Cerebellar cortex (tissue), 1 donor: ENCODE measurements at regions not wholly inside any gene's neighbourhood (a gene's known extent, or its start where the extent isn't known, plus 50 kb on each side); places are given as distances from the start of the nearest gene placed in this dataset.
"Not testable (repeated sequence)": the region's sequence is repeated elsewhere in the genome, so short reads cannot be mapped to it uniquely, and the experiment has no call there.

Source experiments
- DNase-seq: peaks from one replicate; pipeline ENCODE4 v3.0.0-alpha.2; 2015; ENCODE audit warnings: low spot score

DNA sequence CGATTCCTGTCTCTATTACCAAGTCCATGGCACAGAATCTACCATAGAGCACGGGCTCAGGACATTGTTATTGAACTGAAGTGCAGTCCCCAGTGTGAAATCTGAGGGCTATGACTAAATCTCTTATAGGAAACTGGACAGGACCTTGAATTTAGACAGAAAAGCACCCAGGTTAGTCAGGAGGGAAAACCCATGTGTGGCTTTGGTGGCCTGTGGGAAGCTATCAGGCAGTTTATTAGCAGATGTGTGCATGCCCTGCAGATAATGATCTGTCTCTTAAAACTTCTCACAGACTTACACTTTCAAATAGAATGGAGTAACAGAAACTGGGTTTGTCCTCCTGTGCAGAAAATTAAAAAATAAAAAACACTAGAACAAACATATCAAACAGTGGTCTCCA is 610.0 kb upstream of the RAB6C start:
- no peak for DNase-seq

DNA sequence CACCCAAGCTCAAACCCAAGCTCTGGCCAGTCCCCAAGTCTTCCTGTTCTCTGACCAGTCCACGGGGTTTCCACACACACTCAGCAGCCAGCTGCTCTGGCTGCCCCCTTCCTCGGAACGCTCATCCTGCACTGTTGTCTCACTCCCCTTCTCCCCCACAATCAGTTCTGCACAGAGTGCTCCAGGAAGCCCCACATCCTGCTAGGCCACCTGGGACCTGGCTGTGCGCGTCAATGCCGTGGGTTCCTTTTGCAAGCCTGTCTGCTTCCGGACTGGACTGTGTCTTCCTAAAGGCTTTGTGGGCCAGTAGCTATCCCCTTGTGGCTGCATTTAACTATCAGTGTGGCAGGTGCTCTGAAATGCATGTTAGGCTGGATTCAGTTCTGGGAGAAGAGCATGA is 605.0 kb upstream of the RAB6C start:
- DNase-seq: no peak

GRCh38 chr2:129375632-129376425 is 603.6 kb upstream of the RAB6C start:
- DNase-seq: no peak

- no peak for DNase-seq
Observed at GRCh38 chr2:129376426-129377077, 602.9 kb upstream of the RAB6C start.

- no peak for DNase-seq
Observed at GRCh38 chr2:129377078-129377469, 602.4 kb upstream of the RAB6C start.

DNA sequence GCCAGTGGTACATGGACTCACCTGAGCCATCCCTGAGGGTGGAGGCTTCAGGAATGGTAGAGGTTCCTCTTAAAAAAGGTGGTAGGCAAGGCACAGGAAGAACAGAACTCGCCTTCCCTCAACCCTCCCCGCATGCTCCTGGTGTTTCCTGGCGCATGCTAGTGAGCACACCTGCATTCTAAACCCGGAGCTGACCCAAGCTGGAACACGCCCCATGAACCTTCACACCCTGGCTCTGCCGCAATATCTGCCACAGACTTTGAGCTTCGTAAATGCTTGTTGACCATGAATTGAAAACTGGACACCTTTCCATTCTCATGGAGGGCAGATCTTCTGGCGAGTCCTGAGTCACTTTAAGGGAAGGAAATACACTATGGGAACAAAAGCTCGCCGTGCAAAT is 601.3 kb upstream of the RAB6C start:
- DNase-seq: no peak

DNA sequence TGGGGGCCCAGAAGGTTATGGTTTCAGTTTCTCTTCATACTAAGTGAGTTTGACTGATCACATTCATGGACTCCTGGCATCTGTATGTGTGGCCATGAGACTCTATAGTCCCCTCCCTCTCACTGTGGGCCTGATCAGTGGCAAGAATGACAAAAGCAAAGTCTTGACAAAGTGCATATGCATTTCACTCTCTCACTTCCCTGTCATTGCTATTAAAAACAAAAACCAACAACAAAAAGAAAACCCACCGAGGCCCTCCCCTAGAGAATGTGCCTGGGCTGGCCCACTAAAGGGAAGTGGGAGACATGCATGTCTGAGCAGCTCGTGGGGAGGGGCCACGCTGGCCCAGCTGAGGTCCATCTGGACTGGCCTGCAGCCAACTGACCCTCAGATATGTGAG is 600.1 kb upstream of the RAB6C start:
- no peak for DNase-seq

- no peak for DNase-seq
Observed at GRCh38 chr2:129381789-129382188, 597.7 kb upstream of the RAB6C start.

- no peak for DNase-seq
Observed at GRCh38 chr2:129388870-129389269, 590.6 kb upstream of the RAB6C start.

DNA sequence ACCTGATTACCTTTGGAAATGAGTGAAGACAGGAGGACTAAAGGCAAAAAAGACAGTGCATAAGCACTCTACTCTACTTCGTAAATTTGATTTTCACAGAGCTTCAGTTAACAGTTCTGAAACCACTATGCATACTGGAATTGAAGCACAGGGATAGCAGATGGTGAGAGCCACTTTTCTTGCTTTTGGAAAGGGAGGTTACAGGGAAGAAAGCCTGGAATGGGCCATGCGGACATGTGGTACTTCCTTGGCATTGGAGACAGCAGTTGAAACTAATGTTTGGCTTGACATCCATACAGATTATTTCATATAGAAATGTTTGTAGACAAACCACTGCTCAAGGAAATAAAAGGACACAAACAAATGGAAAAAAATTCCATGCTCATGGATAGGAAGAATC is 585.6 kb upstream of the RAB6C start:
- DNase-seq: no peak

DNA sequence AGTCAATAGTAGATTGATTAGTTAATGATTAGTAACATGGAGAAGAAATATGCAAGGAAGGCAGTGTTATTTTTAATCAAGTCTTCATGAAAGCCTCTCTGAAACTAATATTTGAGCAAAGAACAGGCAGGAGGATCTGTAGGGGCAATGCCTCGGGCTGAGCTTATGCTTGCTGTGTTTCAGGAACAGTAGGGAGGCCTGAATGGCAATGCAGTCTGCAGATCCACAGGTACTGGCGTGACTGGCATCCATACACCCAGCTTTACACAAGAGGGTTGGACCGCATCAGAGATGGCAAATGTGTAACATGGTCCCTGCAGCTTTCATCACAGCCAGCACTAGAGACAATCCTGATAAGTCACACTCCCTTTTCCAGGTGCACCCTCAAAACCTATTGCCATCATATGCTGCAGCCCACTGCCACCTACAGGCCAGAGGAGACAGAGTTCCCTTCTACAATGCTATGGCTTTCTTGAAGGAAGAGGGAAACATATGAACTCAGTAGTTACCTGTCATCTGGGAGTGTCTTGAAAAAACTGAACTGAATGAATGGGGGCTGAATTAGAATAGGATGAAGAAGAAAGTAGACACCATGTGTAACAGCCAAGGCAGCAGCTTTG is 582.4 kb upstream of the RAB6C start:
- DNase-seq: peak; percentile 48

DNA sequence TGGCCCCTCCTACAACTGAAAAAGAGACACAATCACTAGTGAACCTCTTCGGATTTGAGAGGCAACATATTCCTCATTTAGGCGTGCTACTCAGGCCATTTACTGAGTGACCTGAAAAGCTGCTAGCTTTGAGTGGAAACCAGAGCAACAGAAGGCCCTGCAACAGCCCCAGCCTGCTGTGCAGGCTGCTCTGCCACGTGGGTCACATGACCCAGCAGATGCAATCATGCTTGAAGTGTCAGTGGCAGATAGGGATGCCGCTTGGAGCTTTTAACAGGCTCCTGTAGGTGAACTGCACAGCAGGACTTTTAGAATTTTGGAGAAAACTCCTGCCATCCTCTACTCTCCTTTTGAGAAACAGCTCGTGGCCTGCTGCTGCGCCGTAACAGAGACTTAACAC is 578.6 kb upstream of the RAB6C start:
- DNase-seq: peak; percentile 58

GRCh38 chr2:129402076-129402475 is 577.4 kb upstream of the RAB6C start:
- no peak for DNase-seq

- no peak for DNase-seq
Observed at GRCh38 chr2:129404000-129404685, 575.3 kb upstream of the RAB6C start.

DNA sequence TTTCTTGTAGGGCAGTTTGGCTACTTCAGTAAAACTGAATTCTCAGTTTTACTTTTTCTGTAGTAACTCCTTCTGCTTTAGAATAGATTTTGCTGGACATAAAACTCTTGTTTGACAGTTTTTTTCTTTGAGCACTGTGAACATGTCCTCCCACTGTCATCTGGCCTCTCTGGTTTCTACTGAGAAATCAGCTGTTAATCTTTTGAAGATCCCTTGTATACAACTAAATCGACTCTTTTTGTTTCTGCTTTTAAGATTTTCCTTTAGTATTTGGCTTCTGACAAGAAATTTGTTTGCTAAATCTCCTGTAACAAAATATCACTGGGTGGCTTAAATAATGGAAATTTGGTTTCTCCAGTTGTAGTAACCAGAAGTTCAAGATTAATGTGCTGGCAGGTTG is 570.9 kb upstream of the RAB6C start:
- DNase-seq: no peak

GRCh38 chr2:129417041-129417440 is 562.4 kb upstream of the RAB6C start:
- DNase-seq: not testable (repeated sequence)

DNA sequence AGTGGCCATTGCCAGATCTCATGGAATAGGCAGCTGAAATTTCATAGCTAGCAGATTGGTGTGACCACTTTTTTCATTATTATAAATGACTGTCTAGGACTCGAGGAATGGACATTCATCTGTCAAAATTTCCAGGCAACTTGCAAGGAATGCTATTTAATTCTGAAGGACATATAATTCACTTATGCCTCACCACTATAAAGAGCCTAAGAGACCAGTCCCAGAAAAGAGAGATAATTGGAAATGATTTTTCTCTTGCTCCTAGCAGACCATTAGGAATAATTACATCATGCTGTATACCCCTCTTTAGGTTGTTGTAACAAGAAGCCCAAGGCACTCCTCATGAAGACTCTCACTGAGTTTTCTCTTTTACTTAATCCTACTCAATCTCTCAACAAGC is 557.4 kb upstream of the RAB6C start:
- DNase-seq: no peak

GRCh38 chr2:129428086-129428660 is 551.3 kb upstream of the RAB6C start:
- DNase-seq: peak; percentile 54

GRCh38 chr2:129430911-129431310 is 548.6 kb upstream of the RAB6C start:
- DNase-seq: no peak

GRCh38 chr2:129431881-129432280 is 547.6 kb upstream of the RAB6C start:
- DNase-seq: no peak

GRCh38 chr2:129436809-129437208 is 542.7 kb upstream of the RAB6C start:
- no peak for DNase-seq

DNA sequence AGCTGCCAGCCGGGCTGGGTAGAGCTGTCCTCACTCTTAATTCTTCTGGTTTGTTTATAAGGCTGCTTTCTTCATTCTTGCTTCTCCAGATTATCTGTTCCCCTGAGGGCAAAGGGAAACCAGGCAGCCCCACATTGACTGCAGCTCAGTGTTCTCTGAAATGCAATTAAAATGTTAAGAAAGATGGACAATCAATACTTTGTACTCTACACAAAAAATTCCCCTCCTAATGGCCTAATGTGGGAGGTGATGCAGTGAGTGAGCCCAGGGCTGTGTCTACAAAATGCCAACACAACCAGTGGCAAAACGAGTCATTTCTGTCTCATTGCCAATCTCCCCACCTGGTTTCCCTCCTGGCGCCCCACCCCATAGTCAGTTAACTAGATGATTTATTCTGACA is 541.7 kb upstream of the RAB6C start:
- DNase-seq: no peak
